GM18507 (cell line): ENCODE measurements at regions not wholly inside any gene's neighbourhood (a gene's known extent, or its start where the extent isn't known, plus 50 kb on each side); places are given as distances from the start of the nearest gene placed in this dataset.

Experiments
- DNase-seq: peaks from one replicate; pipeline ENCODE4 v3.0.0; 2011; ENCODE audit warnings: low read depth; ENCODE audit not compliant: insufficient read length; ENCODE audit errors: extremely low spot score
- FAIRE-seq: peaks from 2 replicates; lab custom pipeline; 2011; peaks lifted over from hg19 to GRCh38; lab: Jason Lieb, UNC

DNA sequence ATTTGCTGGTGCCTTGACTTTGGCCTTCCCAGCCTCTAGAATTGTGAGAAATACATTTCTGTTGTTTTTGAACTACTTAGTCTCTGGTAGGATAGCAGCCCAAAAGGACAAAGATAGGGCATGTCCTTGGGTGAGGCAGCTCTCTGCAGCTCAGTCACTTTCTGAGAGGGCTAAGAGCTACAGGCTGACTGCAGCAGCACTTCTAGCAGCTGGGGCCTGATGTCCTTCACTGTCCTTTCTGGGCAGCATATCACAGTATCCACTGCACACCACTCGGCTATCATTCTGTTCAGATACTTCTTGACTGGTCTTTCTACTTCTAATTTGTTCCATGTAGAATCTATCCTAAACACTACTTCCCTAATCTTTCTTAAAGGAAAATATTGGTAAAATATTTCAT is 68.5 kb upstream of the CLDN10 start:
- DNase-seq = no peak
- FAIRE-seq = no peak

GRCh38 chr13:95485045-95485517 is 67.4 kb upstream of the CLDN10 start:
- no peak for DNase-seq
- FAIRE-seq = no peak

DNA sequence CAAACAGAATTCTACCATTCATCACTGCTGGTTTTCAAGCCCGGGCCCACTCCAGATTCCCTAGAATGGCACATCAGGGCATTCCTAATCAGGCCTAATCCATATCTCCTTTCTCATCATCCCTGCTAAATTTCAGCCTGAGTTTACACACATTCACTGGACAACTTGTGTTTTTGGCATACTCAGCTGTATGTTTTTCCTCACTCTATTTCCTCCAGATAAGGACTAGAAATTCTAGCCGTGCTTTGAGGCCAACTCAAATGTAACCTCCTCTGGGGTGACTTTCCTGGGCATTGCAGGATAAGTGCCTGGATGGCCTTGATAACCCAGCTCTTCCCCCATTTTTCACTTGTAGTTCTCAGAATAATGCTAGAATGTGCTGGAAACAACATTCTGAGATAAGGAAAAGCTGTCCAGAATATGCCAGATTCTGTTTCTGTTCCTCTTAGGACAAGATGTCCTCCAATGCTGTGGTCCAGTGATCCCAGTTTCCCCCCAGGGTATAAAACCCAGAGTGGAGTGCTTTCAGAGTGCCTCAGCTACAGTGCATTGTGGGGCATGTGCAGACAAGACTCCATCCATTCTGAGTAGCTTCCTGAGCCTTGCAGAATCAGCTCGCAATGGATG is 66.9 kb upstream of the CLDN10 start:
- DNase-seq = no peak
- no peak for FAIRE-seq

- FAIRE-seq = no peak
- no peak for DNase-seq
These were observed 60.3 kb upstream of the CLDN10 start for GRCh38 chr13:95492044-95492801.

GRCh38 chr13:95494082-95494681 is 58.3 kb upstream of the CLDN10 start:
- DNase-seq = peak; percentile 25
- peak; percentile 88 for FAIRE-seq

- DNase-seq = no peak
- no peak for FAIRE-seq
These were observed 56.0 kb upstream of the CLDN10 start for GRCh38 chr13:95496485-95496884.

DNA sequence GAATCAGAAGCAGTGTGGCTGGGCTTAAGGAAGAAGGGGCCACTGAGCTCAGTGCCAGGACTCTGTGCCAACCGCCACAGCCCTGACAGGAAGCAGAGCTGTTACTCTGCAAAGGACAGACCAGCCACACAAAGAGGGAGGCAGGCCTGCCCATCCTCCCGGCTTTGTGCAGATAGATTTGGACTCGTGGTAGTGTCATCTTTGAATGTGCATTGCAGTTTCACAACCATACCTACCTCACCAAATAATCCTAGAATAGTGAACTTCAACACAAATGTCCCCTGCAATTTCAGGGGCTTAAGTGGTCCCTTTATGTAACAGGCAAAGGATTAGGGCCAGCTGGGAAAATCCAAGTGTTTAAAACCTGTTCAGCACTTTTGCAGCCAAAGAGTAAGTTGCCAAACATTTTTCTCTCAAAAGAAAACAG is 55.1 kb upstream of the CLDN10 start:
- no peak for FAIRE-seq
- DNase-seq = no peak

DNA sequence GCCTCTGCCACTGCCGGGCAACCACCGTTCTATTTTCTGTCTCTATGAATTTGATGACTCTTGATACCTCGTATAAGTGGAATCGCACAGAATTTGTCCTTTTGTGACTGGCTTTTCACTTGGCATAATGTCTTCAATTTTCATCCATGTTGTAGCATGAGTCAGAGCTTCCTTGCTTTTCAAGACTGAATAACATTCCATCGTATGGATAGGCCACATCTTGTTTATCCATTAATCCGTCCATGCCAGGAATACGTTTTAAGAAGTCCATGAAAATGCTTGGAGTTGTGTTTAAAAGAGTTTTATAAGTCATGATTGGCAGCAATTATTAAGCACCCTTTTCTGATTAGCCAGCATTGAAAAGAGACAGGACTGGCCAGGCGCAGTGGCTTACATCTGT is 53.6 kb upstream of the CLDN10 start:
- DNase-seq = no peak
- no peak for FAIRE-seq

DNA sequence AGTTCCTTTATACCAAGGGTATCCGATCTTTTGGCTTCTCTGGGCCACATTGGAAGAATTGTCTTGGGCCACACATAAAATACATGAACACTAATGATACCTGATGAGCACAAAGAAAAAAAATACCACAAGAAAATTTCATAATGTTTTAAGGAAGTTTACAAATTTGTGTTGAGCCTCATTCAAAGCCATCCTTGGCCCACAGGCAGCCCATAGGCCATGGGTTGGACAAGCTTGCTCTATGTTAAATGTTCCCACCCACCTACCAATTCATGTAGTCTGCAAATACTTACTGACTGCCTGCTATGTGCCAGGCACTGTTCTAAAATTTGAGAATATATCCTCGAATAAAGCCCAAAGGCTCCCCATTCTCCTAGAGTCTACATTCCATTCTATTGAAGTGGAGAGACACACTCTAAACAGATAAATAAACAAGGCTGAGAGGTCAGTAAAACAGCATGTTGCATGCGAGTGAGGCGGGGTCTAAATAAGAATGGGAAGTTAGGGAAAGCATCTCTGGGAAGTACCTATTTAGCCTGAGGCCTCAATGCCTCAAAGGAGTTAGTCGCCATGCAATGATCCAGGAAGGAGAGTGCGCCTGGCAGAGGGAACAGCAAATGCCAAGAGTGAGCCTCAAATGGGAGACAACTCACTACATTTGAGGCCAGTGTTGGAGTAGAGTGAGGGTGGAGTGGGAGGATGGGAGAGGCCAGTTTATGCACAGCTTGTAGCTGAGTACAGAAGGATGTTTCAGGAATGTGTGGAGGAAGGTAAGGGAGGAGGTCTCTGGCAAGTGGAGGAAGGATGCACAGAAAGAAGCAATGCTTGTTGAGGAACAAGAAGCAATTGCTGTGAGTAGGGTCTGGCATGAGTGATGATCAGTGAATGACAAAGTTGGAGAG is 52.5 kb upstream of the CLDN10 start:
- no peak for DNase-seq
- FAIRE-seq = no peak

DNA sequence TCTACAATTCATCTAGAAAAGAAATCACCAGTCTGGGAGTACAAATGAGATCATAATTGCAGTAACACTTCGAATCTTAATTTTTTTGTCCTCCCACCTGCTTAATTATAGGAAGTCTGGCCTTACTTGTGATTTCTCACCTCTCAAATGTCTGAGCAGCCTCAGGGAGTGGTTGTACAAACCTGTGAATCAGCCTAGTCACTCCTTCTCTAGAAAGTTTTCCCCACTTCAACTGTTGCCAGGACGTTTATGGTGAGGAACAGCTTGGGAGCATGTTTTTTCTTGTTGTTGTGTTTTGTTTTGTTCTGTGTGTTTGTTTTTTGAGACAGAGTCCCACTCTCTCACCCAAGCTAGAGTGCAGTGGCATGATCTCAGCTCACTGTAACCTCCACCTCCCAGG is 50.3 kb upstream of the CLDN10 start:
- FAIRE-seq (no peak), DNase-seq (no peak)
